ENCODE measurements at regions not wholly inside any gene's neighbourhood (a gene's known extent, or its start where the extent isn't known, plus 50 kb on each side); places are given as distances from the start of the nearest gene placed in this dataset.

DNA sequence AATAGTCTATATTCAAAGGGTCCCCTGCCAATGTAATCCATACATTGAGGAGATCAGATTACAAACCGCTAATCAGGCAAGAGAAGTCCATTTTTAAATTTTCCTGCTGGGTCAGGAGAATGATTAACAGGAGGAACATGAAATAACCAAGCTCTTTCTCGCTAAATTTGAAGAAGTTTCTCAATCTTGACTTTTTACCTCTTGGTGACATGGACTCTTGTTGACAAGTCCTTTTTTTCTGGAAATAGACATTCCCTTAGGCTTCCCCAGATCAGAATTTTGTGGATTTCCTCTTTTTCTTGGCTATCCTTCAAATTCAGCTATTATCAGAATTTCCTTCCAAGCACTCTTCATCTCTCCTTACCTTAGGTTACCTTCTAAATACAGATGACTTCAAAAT is 153.0 kb upstream of the LRATD1 start:
- H3K79me2 ChIP-seq (ENCODE audit: insufficient read depth, low read length), result no peaks in the 10 kb centered on the region
- DNase-seq (ENCODE audit: insufficient read length, low spot score, missing footprints), result no peak
- H3K4me3 ChIP-seq (ENCODE audit: insufficient read depth, low read length), result no peak overlapping the region
- no peaks in the 10 kb centered on the region for H3K4me1 ChIP-seq (ENCODE audit: insufficient read depth, low read length)
- no peaks in the 10 kb centered on the region for H3K27me3 ChIP-seq (ENCODE audit: insufficient read depth, low read length)
- TF ChIP-seq, protein P1, sequence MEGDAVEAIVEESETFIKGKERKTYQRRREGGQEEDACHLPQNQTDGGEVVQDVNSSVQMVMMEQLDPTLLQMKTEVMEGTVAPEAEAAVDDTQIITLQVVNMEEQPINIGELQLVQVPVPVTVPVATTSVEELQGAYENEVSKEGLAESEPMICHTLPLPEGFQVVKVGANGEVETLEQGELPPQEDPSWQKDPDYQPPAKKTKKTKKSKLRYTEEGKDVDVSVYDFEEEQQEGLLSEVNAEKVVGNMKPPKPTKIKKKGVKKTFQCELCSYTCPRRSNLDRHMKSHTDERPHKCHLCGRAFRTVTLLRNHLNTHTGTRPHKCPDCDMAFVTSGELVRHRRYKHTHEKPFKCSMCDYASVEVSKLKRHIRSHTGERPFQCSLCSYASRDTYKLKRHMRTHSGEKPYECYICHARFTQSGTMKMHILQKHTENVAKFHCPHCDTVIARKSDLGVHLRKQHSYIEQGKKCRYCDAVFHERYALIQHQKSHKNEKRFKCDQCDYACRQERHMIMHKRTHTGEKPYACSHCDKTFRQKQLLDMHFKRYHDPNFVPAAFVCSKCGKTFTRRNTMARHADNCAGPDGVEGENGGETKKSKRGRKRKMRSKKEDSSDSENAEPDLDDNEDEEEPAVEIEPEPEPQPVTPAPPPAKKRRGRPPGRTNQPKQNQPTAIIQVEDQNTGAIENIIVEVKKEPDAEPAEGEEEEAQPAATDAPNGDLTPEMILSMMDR (IDR thresholded peaks at IDR 0.05; ENCODE audit: extremely low read depth, low read depth, low read length), result no peak
- no peak overlapping the region for H3K4me2 ChIP-seq (ENCODE audit: insufficient read depth, low read length)
- H3K9me3 ChIP-seq (ENCODE audit: low read depth, low read length), result no peaks in the 10 kb centered on the region
- H2AFZ ChIP-seq (ENCODE audit: low read length), result no peak overlapping the region
- no peak overlapping the region for H3K27ac ChIP-seq (ENCODE audit: low read depth, low read length)
- H4K20me1 ChIP-seq (ENCODE audit: insufficient read depth, low read length), result no peaks in the 10 kb centered on the region
- H3K36me3 ChIP-seq (ENCODE audit: insufficient read depth, low read length), result no peaks in the 10 kb centered on the region

DNA sequence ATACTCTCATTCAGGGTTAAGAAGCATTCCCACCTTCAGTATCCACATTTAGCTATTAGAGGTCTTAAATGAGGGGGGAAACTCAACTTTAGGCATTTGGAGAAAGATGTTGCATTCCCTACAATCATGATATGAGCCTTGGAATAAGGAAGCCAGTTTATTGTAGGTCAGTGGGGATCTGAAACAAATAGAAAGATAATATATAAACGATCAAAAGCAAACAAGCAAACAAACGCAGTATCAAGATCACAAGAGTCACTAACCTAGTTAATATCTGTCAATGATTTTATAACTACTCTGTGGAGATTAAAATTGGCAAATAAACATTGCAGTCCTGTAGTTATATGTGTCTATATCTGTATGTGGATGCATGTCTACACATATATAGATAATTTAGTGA is 152.4 kb upstream of the LRATD1 start:
- H3K4me1 ChIP-seq (ENCODE audit: insufficient read depth, low read length), result no peaks in the 10 kb centered on the region
- TF ChIP-seq, protein P1 (IDR thresholded peaks at IDR 0.05; ENCODE audit: extremely low read depth, low read depth, low read length), result no peak
- no peaks in the 10 kb centered on the region for H3K9me3 ChIP-seq (ENCODE audit: low read depth, low read length)
- no peak for DNase-seq (ENCODE audit: insufficient read length, low spot score, missing footprints)
- no peak overlapping the region for H3K4me3 ChIP-seq (ENCODE audit: insufficient read depth, low read length)
- H3K79me2 ChIP-seq (ENCODE audit: insufficient read depth, low read length), result no peaks in the 10 kb centered on the region
- H2AFZ ChIP-seq (ENCODE audit: low read length), result no peak overlapping the region
- no peaks in the 10 kb centered on the region for H3K27me3 ChIP-seq (ENCODE audit: insufficient read depth, low read length)
- no peaks in the 10 kb centered on the region for H3K36me3 ChIP-seq (ENCODE audit: insufficient read depth, low read length)
- no peaks in the 10 kb centered on the region for H4K20me1 ChIP-seq (ENCODE audit: insufficient read depth, low read length)
- no peak overlapping the region for H3K4me2 ChIP-seq (ENCODE audit: insufficient read depth, low read length)
- H3K27ac ChIP-seq (ENCODE audit: low read depth, low read length), result no peak overlapping the region

DNA sequence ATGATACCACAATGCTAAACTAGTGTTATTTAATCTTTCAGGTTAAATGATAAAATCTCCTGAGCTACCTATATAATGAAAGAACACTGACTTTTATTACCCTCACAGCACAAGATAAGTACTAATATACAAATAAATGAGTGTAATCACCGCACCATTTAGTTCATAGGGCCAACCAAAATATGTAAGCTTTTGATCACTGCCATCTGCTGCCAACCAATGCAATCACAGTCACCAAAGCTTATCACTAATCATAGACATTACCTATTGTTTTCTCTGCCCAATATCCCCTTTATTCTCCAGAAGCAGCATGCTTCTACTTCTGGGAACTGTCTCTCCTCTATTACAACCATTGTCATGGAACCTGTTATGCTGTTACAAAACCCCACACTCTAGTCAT is 151.6 kb upstream of the LRATD1 start:
- H3K79me2 ChIP-seq (ENCODE audit: insufficient read depth, low read length), result no peaks in the 10 kb centered on the region
- no peaks in the 10 kb centered on the region for H4K20me1 ChIP-seq (ENCODE audit: insufficient read depth, low read length)
- no peak overlapping the region for H3K27ac ChIP-seq (ENCODE audit: low read depth, low read length)
- H3K4me1 ChIP-seq (ENCODE audit: insufficient read depth, low read length), result no peaks in the 10 kb centered on the region
- no peaks in the 10 kb centered on the region for H3K9me3 ChIP-seq (ENCODE audit: low read depth, low read length)
- DNase-seq (ENCODE audit: insufficient read length, low spot score, missing footprints), result no peak
- no peaks in the 10 kb centered on the region for H3K36me3 ChIP-seq (ENCODE audit: insufficient read depth, low read length)
- H3K4me3 ChIP-seq (ENCODE audit: insufficient read depth, low read length), result no peak overlapping the region
- H3K27me3 ChIP-seq (ENCODE audit: insufficient read depth, low read length), result no peaks in the 10 kb centered on the region
- TF ChIP-seq, protein P1 (IDR thresholded peaks at IDR 0.05; ENCODE audit: extremely low read depth, low read depth, low read length), result no peak
- H3K4me2 ChIP-seq (ENCODE audit: insufficient read depth, low read length), result no peak overlapping the region
- H2AFZ ChIP-seq (ENCODE audit: low read length), result no peak overlapping the region

DNA sequence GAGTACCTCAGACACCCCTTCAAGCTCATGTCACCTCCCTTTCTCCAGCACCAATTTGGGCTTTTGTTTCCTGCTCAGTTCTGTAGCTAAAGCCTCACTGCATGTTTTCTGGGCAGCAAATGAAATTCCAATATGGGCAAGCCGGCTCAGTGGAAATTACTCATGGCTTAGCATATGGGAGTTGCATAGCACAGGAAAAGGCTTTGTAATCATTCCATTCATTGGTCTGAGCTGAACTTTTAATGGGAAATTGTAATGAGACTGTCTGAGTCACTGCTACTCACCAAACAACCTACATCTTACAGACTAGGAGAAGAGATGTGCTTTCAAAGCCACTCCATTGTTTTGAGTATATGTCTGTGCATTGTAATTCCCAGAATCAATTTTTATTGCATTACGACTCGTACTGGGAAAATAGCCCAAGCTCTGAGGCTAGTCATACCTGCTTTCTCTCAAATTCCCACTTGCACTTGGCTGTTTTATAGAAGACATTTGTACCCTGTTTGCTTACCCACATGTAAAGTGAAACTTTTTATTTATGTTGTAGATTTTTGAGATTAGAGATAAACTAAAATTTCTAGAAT is 139.5 kb upstream of the LRATD1 start:
- Histone ChIP-seq H4K20me1 (ENCODE audit: insufficient read depth, low read length) (no peaks in the 10 kb centered on the region), H2AFZ (ENCODE audit: low read length) (peak overlapping the region; percentile 63), H3K9me3 (ENCODE audit: low read depth, low read length) (no peaks in the 10 kb centered on the region), H3K4me2 (ENCODE audit: insufficient read depth, low read length) (peak overlapping the region; percentile 30), H3K79me2 (ENCODE audit: insufficient read depth, low read length) (no peaks in the 10 kb centered on the region), H3K36me3 (ENCODE audit: insufficient read depth, low read length) (no peaks in the 10 kb centered on the region), H3K4me3 (ENCODE audit: insufficient read depth, low read length) (no peak overlapping the region), H3K27ac (ENCODE audit: low read depth, low read length) (peak overlapping the region; percentile 5), H3K4me1 (ENCODE audit: insufficient read depth, low read length) (peaks cover 6% of the 10 kb centered on the region), H3K27me3 (ENCODE audit: insufficient read depth, low read length) (no peaks in the 10 kb centered on the region)
- TF ChIP-seq, protein P1 (IDR thresholded peaks at IDR 0.05; ENCODE audit: extremely low read depth, low read depth, low read length), result no peak
- no peak for DNase-seq (ENCODE audit: insufficient read length, low spot score, missing footprints)
